ENCODE measurements at regions not wholly inside any gene's neighbourhood (a gene's known extent, or its start where the extent isn't known, plus 50 kb on each side); places are given as distances from the start of the nearest gene placed in this dataset.

DNA sequence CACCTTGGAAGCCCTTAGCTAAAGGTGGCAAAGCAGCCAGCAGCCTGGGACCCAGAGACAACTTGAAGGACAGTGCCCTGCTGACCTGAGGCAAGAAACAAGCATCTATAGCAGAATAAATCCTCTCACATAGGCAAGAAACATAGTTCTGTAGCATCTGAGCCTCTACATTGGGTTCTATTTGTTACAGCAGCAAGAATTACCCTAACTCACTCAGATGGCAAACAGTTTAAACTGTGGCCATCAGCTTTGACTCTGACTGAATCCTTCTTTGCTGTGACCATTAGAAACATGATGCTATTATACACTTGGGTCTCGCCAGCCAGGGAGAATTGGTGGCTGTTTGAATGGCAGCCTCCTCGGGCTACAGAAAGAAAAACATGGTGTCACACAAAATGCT, 53.1 kb upstream of the CCL1 start:
- DNase-seq (ENCODE audit: low read depth): no peak

DNA sequence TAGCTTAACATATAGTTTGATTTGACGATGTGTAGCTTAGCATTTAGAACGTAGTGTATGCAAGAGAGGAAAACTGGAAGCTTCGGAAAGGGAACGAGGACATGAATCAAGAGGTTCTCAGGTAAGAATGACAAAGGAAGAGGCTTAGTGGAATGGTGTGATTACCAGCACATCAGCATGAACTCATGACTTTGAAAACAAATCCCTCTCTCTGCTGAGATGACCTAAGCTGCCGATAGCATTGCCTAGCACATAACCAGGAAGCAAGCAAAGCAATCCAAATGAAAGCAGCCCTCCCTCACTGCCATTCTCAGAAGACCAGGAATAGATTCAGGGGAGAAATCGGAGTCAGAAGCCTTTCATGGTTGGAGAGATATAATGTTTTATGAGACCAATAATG, 51.3 kb upstream of the CCL1 start:
- peak; percentile 9 for DNase-seq (ENCODE audit: low read depth)

DNA sequence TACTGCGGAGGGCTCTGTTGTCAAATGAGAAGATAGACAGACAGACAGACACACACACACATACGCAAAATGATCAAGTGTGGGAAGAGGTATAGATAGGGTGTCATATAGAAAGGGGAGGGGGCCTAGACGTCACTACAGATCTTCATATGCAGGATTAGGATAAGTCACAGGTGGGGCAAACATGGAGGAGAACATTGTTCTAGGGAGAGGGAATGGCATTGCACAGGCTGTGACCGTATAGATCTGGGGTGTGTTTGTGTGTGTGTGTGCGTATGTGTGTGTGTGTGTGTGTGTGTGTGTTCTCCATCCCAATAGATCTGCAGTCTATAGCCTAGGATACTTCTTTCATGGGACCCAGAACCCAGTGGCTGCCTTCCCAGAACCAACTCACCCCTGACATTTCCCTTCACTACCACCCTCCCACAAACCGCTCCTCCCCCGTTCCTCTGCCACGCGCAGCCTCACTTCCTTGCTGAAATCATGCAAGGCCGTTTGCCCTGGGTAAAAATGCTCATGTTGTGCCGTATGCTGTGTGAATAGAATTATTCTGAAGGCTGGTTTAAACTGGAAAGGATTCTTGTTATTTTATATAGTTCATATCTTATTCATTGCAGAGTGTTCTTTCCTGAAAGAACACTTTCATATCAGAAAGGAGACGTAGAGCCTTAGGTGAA, 50.5 kb upstream of the CCL1 start:
- DNase-seq (ENCODE audit: low read depth): peak; percentile 6

DNA sequence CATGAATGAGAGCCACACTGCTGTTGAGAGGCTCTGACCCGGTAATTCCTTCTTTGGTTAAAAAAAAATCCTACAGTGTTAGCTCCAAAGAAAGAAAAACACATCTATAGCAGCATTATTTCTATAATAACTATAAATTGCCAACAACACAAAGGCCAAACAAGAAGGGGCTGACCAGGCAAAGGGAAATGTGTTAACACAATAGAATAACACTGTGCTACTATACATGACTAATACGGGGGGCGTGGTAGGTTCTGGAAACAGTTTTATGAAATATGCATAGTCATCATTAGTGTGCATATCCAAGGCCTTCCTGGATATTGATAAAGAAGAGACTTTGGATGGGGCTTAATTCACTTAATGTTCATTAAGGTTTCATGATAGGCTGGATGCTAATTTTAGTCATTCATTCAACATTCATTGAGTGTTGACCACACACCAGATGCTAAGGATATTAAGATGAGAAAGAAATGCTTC, 50.0 kb upstream of the CCL1 start:
- peak; percentile 74 for DNase-seq (ENCODE audit: low read depth)
